ENCODE measurements at regions not wholly inside any gene's neighbourhood (a gene's known extent, or its start where the extent isn't known, plus 50 kb on each side); places are given as distances from the start of the nearest gene placed in this dataset.
"Not testable (repeated sequence)": the region's sequence is repeated elsewhere in the genome, so short reads cannot be mapped to it uniquely, and the experiment has no call there.

GRCh38 chr14:19097750-19098149, 130.5 kb downstream of the POTEM start:
- H3K9me2 ChIP-seq (ENCODE audit: insufficient read depth); POLR2A ChIA-PET (ENCODE audit: unreplicated experiment); H3K4me3 ChIP-seq; intact Hi-C loops (cut with micrococcal nuclease; ENCODE audit: unreplicated experiment); H3K36me3 ChIP-seq (ENCODE audit: low read depth); DNase-seq; H2AFZ ChIP-seq; H4K20me1 ChIP-seq (ENCODE audit: insufficient read depth); BruUV-seq (replicated peaks); H3K4me1 ChIP-seq (replicated peaks; ENCODE audit: insufficient read depth); CTCF ChIA-PET; H3K4me2 ChIP-seq; H3K27me3 ChIP-seq (ENCODE audit: insufficient read depth, low read depth); H3K9me3 ChIP-seq (ENCODE audit: insufficient read depth, low read depth); H3F3A ChIP-seq (ENCODE audit: insufficient read depth, low read depth); H3K79me2 ChIP-seq (ENCODE audit: low read depth); H3K27ac ChIP-seq: not testable (repeated sequence)

GRCh38 chr14:19098230-19098629, 131.0 kb downstream of the POTEM start:
- H3K4me1 ChIP-seq (replicated peaks; ENCODE audit: insufficient read depth); DNase-seq; H2AFZ ChIP-seq; POLR2A ChIA-PET (ENCODE audit: unreplicated experiment); H3K27ac ChIP-seq; intact Hi-C loops (cut with micrococcal nuclease; ENCODE audit: unreplicated experiment); H3K4me2 ChIP-seq; CTCF ChIA-PET; H3K9me3 ChIP-seq (ENCODE audit: insufficient read depth, low read depth); H3K27me3 ChIP-seq (ENCODE audit: insufficient read depth, low read depth); H3K9me2 ChIP-seq (ENCODE audit: insufficient read depth); H3K79me2 ChIP-seq (ENCODE audit: low read depth); H3K36me3 ChIP-seq (ENCODE audit: low read depth); H4K20me1 ChIP-seq (ENCODE audit: insufficient read depth); H3F3A ChIP-seq (ENCODE audit: insufficient read depth, low read depth); BruUV-seq (replicated peaks); H3K4me3 ChIP-seq: not testable (repeated sequence)

GRCh38 chr14:19098732-19099131, 131.5 kb downstream of the POTEM start:
- H2AFZ ChIP-seq; POLR2A ChIA-PET (ENCODE audit: unreplicated experiment); BruUV-seq (replicated peaks); H3K4me3 ChIP-seq; H3F3A ChIP-seq (ENCODE audit: insufficient read depth, low read depth); intact Hi-C loops (cut with micrococcal nuclease; ENCODE audit: unreplicated experiment); H3K27ac ChIP-seq; H3K27me3 ChIP-seq (ENCODE audit: insufficient read depth, low read depth); H3K79me2 ChIP-seq (ENCODE audit: low read depth); H3K36me3 ChIP-seq (ENCODE audit: low read depth); H3K4me1 ChIP-seq (replicated peaks; ENCODE audit: insufficient read depth); H4K20me1 ChIP-seq (ENCODE audit: insufficient read depth); H3K9me3 ChIP-seq (ENCODE audit: insufficient read depth, low read depth); H3K9me2 ChIP-seq (ENCODE audit: insufficient read depth); CTCF ChIA-PET; H3K4me2 ChIP-seq: not testable (repeated sequence)
- peak in 1 of 2 experiments; percentile 13 for DNase-seq

- H3K36me3 ChIP-seq (ENCODE audit: low read depth); CTCF ChIA-PET; H3K4me1 ChIP-seq (replicated peaks; ENCODE audit: insufficient read depth); H3K9me3 ChIP-seq (ENCODE audit: insufficient read depth, low read depth); H3K4me3 ChIP-seq; H3K27ac ChIP-seq; H2AFZ ChIP-seq; H3K4me2 ChIP-seq; DNase-seq; H3K79me2 ChIP-seq (ENCODE audit: low read depth); BruUV-seq (replicated peaks); H3F3A ChIP-seq (ENCODE audit: insufficient read depth, low read depth); H4K20me1 ChIP-seq (ENCODE audit: insufficient read depth); POLR2A ChIA-PET (ENCODE audit: unreplicated experiment); H3K27me3 ChIP-seq (ENCODE audit: insufficient read depth, low read depth); intact Hi-C loops (cut with micrococcal nuclease; ENCODE audit: unreplicated experiment); H3K9me2 ChIP-seq (ENCODE audit: insufficient read depth): not testable (repeated sequence)
Observed at GRCh38 chr14:19099336-19099735, 132.1 kb downstream of the POTEM start.

- H3K4me2 ChIP-seq; BruUV-seq (replicated peaks); H3F3A ChIP-seq (ENCODE audit: insufficient read depth, low read depth); H3K4me3 ChIP-seq; H3K27me3 ChIP-seq (ENCODE audit: insufficient read depth, low read depth); H3K9me3 ChIP-seq (ENCODE audit: insufficient read depth, low read depth); H3K4me1 ChIP-seq (replicated peaks; ENCODE audit: insufficient read depth); CTCF ChIA-PET; H3K9me2 ChIP-seq (ENCODE audit: insufficient read depth); POLR2A ChIA-PET (ENCODE audit: unreplicated experiment); H3K79me2 ChIP-seq (ENCODE audit: low read depth); H2AFZ ChIP-seq; intact Hi-C loops (cut with micrococcal nuclease; ENCODE audit: unreplicated experiment); H3K27ac ChIP-seq; H3K36me3 ChIP-seq (ENCODE audit: low read depth); DNase-seq; H4K20me1 ChIP-seq (ENCODE audit: insufficient read depth): not testable (repeated sequence)
Observed at GRCh38 chr14:19099939-19100338, 132.7 kb downstream of the POTEM start.

- H3K36me3 ChIP-seq (ENCODE audit: low read depth); H3K4me2 ChIP-seq; H3K79me2 ChIP-seq (ENCODE audit: low read depth); H3K9me3 ChIP-seq (ENCODE audit: insufficient read depth, low read depth); H3K4me3 ChIP-seq; H3K27me3 ChIP-seq (ENCODE audit: insufficient read depth, low read depth); H4K20me1 ChIP-seq (ENCODE audit: insufficient read depth); H2AFZ ChIP-seq; H3K9me2 ChIP-seq (ENCODE audit: insufficient read depth); H3K4me1 ChIP-seq (replicated peaks; ENCODE audit: insufficient read depth); CTCF ChIA-PET; H3K27ac ChIP-seq; DNase-seq; H3F3A ChIP-seq (ENCODE audit: insufficient read depth, low read depth); intact Hi-C loops (cut with micrococcal nuclease; ENCODE audit: unreplicated experiment); POLR2A ChIA-PET (ENCODE audit: unreplicated experiment): not testable (repeated sequence)
- TSS peak; percentile 26 for BruUV-seq (replicated peaks)
Observed at GRCh38 chr14:19105551-19105950, 138.3 kb downstream of the POTEM start.

- intact Hi-C loops (cut with micrococcal nuclease; ENCODE audit: unreplicated experiment); H4K20me1 ChIP-seq (ENCODE audit: insufficient read depth); H3F3A ChIP-seq (ENCODE audit: insufficient read depth, low read depth); H3K79me2 ChIP-seq (ENCODE audit: low read depth); H3K4me1 ChIP-seq (replicated peaks; ENCODE audit: insufficient read depth); BruUV-seq (replicated peaks); H3K4me2 ChIP-seq; H3K9me3 ChIP-seq (ENCODE audit: insufficient read depth, low read depth); H3K27me3 ChIP-seq (ENCODE audit: insufficient read depth, low read depth); H3K27ac ChIP-seq; DNase-seq; CTCF ChIA-PET; H3K36me3 ChIP-seq (ENCODE audit: low read depth); H3K9me2 ChIP-seq (ENCODE audit: insufficient read depth); H2AFZ ChIP-seq; H3K4me3 ChIP-seq; POLR2A ChIA-PET (ENCODE audit: unreplicated experiment): not testable (repeated sequence)
Observed at GRCh38 chr14:19109887-19110286, 142.7 kb downstream of the POTEM start.

- H2AFZ ChIP-seq; H4K20me1 ChIP-seq (ENCODE audit: insufficient read depth); H3K4me1 ChIP-seq (replicated peaks; ENCODE audit: insufficient read depth); CTCF ChIA-PET; H3K79me2 ChIP-seq (ENCODE audit: low read depth); H3F3A ChIP-seq (ENCODE audit: insufficient read depth, low read depth); BruUV-seq (replicated peaks); H3K9me3 ChIP-seq (ENCODE audit: insufficient read depth, low read depth); DNase-seq; H3K4me3 ChIP-seq; H3K27ac ChIP-seq; POLR2A ChIA-PET (ENCODE audit: unreplicated experiment); H3K27me3 ChIP-seq (ENCODE audit: insufficient read depth, low read depth); H3K9me2 ChIP-seq (ENCODE audit: insufficient read depth); H3K36me3 ChIP-seq (ENCODE audit: low read depth); intact Hi-C loops (cut with micrococcal nuclease; ENCODE audit: unreplicated experiment); H3K4me2 ChIP-seq: not testable (repeated sequence)
Observed at GRCh38 chr14:19120383-19120782, 153.1 kb downstream of the POTEM start.
